IMR-90 (cell line): ENCODE measurements at regions not wholly inside any gene's neighbourhood (a gene's known extent, or its start where the extent isn't known, plus 50 kb on each side); places are given as distances from the start of the nearest gene placed in this dataset.

Experiments
- ATAC-seq: fragments of 200-7000 bp; cut with Tn5 transposase; 2 replicates; pipeline ENCODE4 v1.9.1; 2020; ENCODE audit warnings: low read depth, mild to moderate bottlenecking, moderate library complexity
- BruUV-seq: library from RNA; stranded (reverse); fragments of 400-500 nt; replicated peaks from 2 replicates; lab custom pipeline; 2021; lab: Mats Ljungman, UMichigan
- CTCF ChIA-PET: fragments of 300-600 bp; formaldehyde crosslinking; extraction: SDS; loops from one replicate; lab custom pipeline; 2021; ENCODE audit warnings: antibody characterized with exemption; lab: Yijun Ruan, JAX
- POLR2A ChIA-PET: fragments of 300-600 bp; sonication (Branson Sonifier 250); formaldehyde crosslinking; loops from one replicate; lab custom pipeline; 2022; ENCODE audit warnings: antibody characterized with exemption; ENCODE audit not compliant: unreplicated experiment; lab: Charles Lee
- DNase-seq: peaks from one replicate; pipeline ENCODE4 v3.0.0; 2013
- H2AFZ ChIP-seq: replicated peaks from 2 replicates; pipeline ENCODE3; 2013; ENCODE audit warnings: low read length, mild to moderate bottlenecking; ENCODE audit not compliant: poor library complexity
- H2AK5ac ChIP-seq: 2 replicates; pipeline ENCODE4 v1.6.1; 2013; ENCODE audit warnings: low read depth, low read length, inconsistent platforms
- H2AK9ac ChIP-seq: replicated peaks from 2 replicates; pipeline ENCODE3; 2013; ENCODE audit warnings: mild to moderate bottlenecking, low read depth, low read length, moderate library complexity; ENCODE audit not compliant: poor library complexity
- H2BK120ac ChIP-seq: 2 replicates; pipeline ENCODE4 v1.6.1; 2013; ENCODE audit warnings: low read depth, low read length, inconsistent platforms
- H2BK15ac ChIP-seq: 3 replicates; pipeline ENCODE4 v1.6.1; 2013; ENCODE audit warnings: low read depth, low read length, inconsistent platforms
- H2BK20ac ChIP-seq: 2 replicates; pipeline ENCODE4 v1.6.1; 2013; ENCODE audit warnings: low read depth, mild to moderate bottlenecking, inconsistent platforms, low read length, moderate library complexity
- H2BK5ac ChIP-seq: 2 replicates; pipeline ENCODE4 v1.6.1; 2013; ENCODE audit warnings: mild to moderate bottlenecking, low read depth, low read length, inconsistent platforms; ENCODE audit not compliant: poor library complexity, severe bottlenecking
- H3K14ac ChIP-seq: replicated peaks from 2 replicates; pipeline ENCODE4 v1.6.1; 2013; ENCODE audit warnings: low read depth, low read length, inconsistent platforms
- H3K18ac ChIP-seq: 2 replicates; pipeline ENCODE4 v1.6.1; 2013; ENCODE audit warnings: low read depth, low read length, control low read depth
- H3K23ac ChIP-seq: 2 replicates; pipeline ENCODE4 v1.6.1; 2013; ENCODE audit warnings: low read depth, low read length, inconsistent platforms
- H3K27ac ChIP-seq: 2 replicates; pipeline ENCODE4 v1.5.1; 2013; ENCODE audit warnings: mild to moderate bottlenecking, control low read depth, low read length; ENCODE audit not compliant: insufficient read depth
- H3K27me3 ChIP-seq: 2 replicates; pipeline ENCODE4 v1.6.1; 2013; ENCODE audit warnings: low read length; ENCODE audit not compliant: control insufficient read depth, insufficient read depth
- H3K36me3 ChIP-seq: 2 replicates; pipeline ENCODE4 v1.6.1; 2013; ENCODE audit warnings: low read length, mixed read lengths; ENCODE audit not compliant: control insufficient read depth, insufficient read depth
- H3K4ac ChIP-seq: 2 replicates; pipeline ENCODE4 v1.6.1; 2013; ENCODE audit warnings: low read depth, low read length, inconsistent platforms
- H3K4me1 ChIP-seq: 2 replicates; pipeline ENCODE4 v1.6.1; 2013; ENCODE audit warnings: low read length, mixed read lengths; ENCODE audit not compliant: control insufficient read depth, insufficient read depth
- H3K4me2 ChIP-seq: 2 replicates; pipeline ENCODE4 v1.6.1; 2013; ENCODE audit warnings: low read depth, mild to moderate bottlenecking, control low read depth, low read length, moderate library complexity
- H3K4me3 ChIP-seq: 2 replicates; pipeline ENCODE4 v1.5.1; 2013; ENCODE audit warnings: low read depth, mild to moderate bottlenecking, control low read depth, low read length, moderate library complexity; ENCODE audit not compliant: insufficient read depth
- H3K56ac ChIP-seq: 2 replicates; pipeline ENCODE4 v1.6.1; 2013; ENCODE audit warnings: low read length, inconsistent platforms; ENCODE audit not compliant: insufficient read depth; ENCODE audit errors: extremely low read depth
- H3K79me1 ChIP-seq, 2 experiments: 2 replicates each; pipeline ENCODE4 v1.6.1; 2013; ENCODE audit warnings: low read length in 2 of 2, inconsistent platforms in 1 of 2, low read depth in 1 of 2
- H3K9ac ChIP-seq: 2 replicates; pipeline ENCODE4 v1.6.1; 2013; ENCODE audit warnings: low read depth, low read length, control low read depth
- H3K9me1 ChIP-seq: 2 replicates; pipeline ENCODE4 v1.6.1; 2013; ENCODE audit warnings: low read length, inconsistent platforms; ENCODE audit not compliant: insufficient read depth
- H3K9me3 ChIP-seq: 2 replicates; pipeline ENCODE4 v1.6.1; 2013; ENCODE audit warnings: low read length; ENCODE audit not compliant: control insufficient read depth, insufficient read depth
- H4K20me1 ChIP-seq: 2 replicates; pipeline ENCODE4 v1.6.1; 2013; ENCODE audit warnings: low read length, inconsistent platforms; ENCODE audit not compliant: insufficient read depth
- H4K5ac ChIP-seq: 2 replicates; pipeline ENCODE4 v1.6.1; 2013; ENCODE audit warnings: mild to moderate bottlenecking, low read depth, low read length, control low read depth
- H4K8ac ChIP-seq, 2 experiments: 2 replicates each; pipeline ENCODE4 v1.6.1; 2013; ENCODE audit warnings: low read depth in 2 of 2, low read length in 2 of 2, control low read depth in 1 of 2, inconsistent platforms in 1 of 2
- H4K91ac ChIP-seq: 2 replicates; pipeline ENCODE4 v1.6.1; 2013; ENCODE audit warnings: low read depth, low read length, inconsistent platforms; ENCODE audit not compliant: insufficient read depth
- BHLHE40 ChIP-seq: fragments of 150-350 bp; IDR thresholded peaks from 2 replicates; pipeline ENCODE4 v1.6.1; 2016; ENCODE audit warnings: mild to moderate bottlenecking, low read depth, low read length
- NFE2L2 ChIP-seq: fragments of 150-350 bp; IDR thresholded peaks from 2 replicates; pipeline ENCODE4 v1.6.1; 2016; ENCODE audit warnings: low read depth, mild to moderate bottlenecking, low read length
- SMC3 ChIP-seq: fragments of 150-350 bp; IDR thresholded peaks from 2 replicates; pipeline ENCODE4 v1.6.1; 2016; ENCODE audit warnings: low read depth, mild to moderate bottlenecking, antibody characterized with exemption, low read length, moderate library complexity
- WGBS, 2 experiments: methylation state at CpG; one replicate each; pipeline versions ENCODE4 v1.1.5 to v1.1.7; 2013; ENCODE audit warnings: missing lambda C conversion rate in 2 of 2; ENCODE audit not compliant: insufficient read length in 1 of 2; ENCODE audit errors: extremely low coverage in 2 of 2; 5-methylcytosine and 5-hydroxymethylcytosine counted together
- dilution Hi-C: fragments of 300-500 bp; cut with HindIII; formaldehyde crosslinking; loops from one replicate; pipeline ENCODE4 v1.14.3; 2018; ENCODE audit warnings: low sequenced_read_pairs; ENCODE audit not compliant: unreplicated experiment
- in situ Hi-C: fragments of 300-500 bp; cut with MboI; formaldehyde crosslinking; loops from 3 replicates; pipeline ENCODE4 v1.14.3; 2019; ENCODE audit warnings: low sequenced_read_pairs, inconsistent platforms, mixed read lengths
- intact Hi-C: fragments of 100-400 bp; cut with micrococcal nuclease; formaldehyde crosslinking; loops from 2 replicates; pipeline ENCODE4 v1.10.0; 2022

- dilution Hi-C loops, result no loop called here
- H3K14ac ChIP-seq, result no peak overlapping the region
- H3K4me2 ChIP-seq, result no peak overlapping the region
- ChIA-PET POLR2A (no interaction called here), CTCF (no interaction called here)
- in situ Hi-C loops, result no loop called here
- no peaks in the 10 kb centered on the region for H3K36me3 ChIP-seq
- H2BK120ac ChIP-seq, result no peak overlapping the region
- DNase-seq (no peak), ATAC-seq (no peak)
- H3K4me3 ChIP-seq, result no peak overlapping the region
- H4K8ac ChIP-seq, result no peak overlapping the region
- no peak overlapping the region for H2BK20ac ChIP-seq
- no peak overlapping the region for H4K91ac ChIP-seq
- H4K5ac ChIP-seq, result no peak overlapping the region
- H3K27me3 ChIP-seq, result no peaks in the 10 kb centered on the region
- no peak overlapping the region for H3K9ac ChIP-seq
- H3K18ac ChIP-seq, result no peak overlapping the region
- TF ChIP-seq NFE2L2 (peak; percentile 16; the same call in 1 of the 2 replicates), SMC3 (no peak), BHLHE40 (no peak)
- H2BK15ac ChIP-seq, result no peak overlapping the region
- intact Hi-C loops, result no loop called here
- H2AK5ac ChIP-seq, result no peak overlapping the region
- no peaks in the 10 kb centered on the region for H3K9me3 ChIP-seq
- H2AFZ ChIP-seq, result no peak overlapping the region
- no peak overlapping the region for H2AK9ac ChIP-seq
- H2BK5ac ChIP-seq, result no peak overlapping the region
- H3K27ac ChIP-seq, result no peak overlapping the region
- no peaks in the 10 kb centered on the region for H3K4me1 ChIP-seq
- H3K56ac ChIP-seq, result no peak overlapping the region
- H3K4ac ChIP-seq, result no peak overlapping the region
- no TSS peak for BruUV-seq
- no peak overlapping the region for H3K23ac ChIP-seq
- no peaks in the 10 kb centered on the region for H3K79me1 ChIP-seq
- H4K20me1 ChIP-seq, result no peaks in the 10 kb centered on the region
- no CpG with 5 or more reads among the region's 6 CpGs for WGBS, 2 experiments
- no peaks in the 10 kb centered on the region for H3K9me1 ChIP-seq
Measured at GRCh38 chr3:81837071-81837593, 75.7 kb upstream of the GBE1 start.
